ENCODE measurements at regions not wholly inside any gene's neighbourhood (a gene's known extent, or its start where the extent isn't known, plus 50 kb on each side); places are given as distances from the start of the nearest gene placed in this dataset.

GRCh38 chr11:129268371-129268770, 76.2 kb upstream of the ARHGAP32 start:
- H3K9me3 Mint-ChIP-seq = no peaks in the 10 kb centered on the region
- DNase-seq = no peak
- H3K36me3 Mint-ChIP-seq = no peaks in the 10 kb centered on the region
- H3K27ac Mint-ChIP-seq = no peak overlapping the region
- peaks cover 0 to 5% (median 4%) of the 10 kb centered on the region in 3 donors for H3K27me3 Mint-ChIP-seq (ENCODE audit: low read depth in 3 of 3)
- no peak overlapping the region for H3K4me3 Mint-ChIP-seq
- no peaks in the 10 kb centered on the region for H3K4me1 Mint-ChIP-seq

DNA sequence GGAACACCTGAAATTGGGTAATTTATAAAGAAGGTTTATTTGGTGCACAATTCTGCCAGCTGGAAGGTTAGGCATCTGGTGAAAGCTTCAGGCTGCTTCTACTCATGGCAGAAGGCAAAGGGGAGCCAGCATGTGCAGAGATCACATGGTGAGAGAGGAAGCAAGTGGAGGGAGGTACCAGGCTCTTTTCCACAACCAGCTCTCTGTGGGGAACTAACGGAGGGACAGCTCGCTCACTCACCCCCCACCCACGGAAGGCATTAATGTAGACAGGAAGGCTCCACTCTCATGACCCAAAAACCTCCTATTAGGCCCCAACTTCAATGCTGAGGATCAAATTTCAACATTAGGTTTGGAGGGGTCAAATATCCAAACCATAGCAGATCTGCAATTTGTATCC, 75.6 kb upstream of the ARHGAP32 start:
- no peak for DNase-seq
- Mint-ChIP-seq H3K36me3 (no peaks in the 10 kb centered on the region), H3K4me3 (no peak overlapping the region), H3K4me1 (no peaks in the 10 kb centered on the region), H3K27me3 (ENCODE audit: low read depth in 3 of 3) (peaks cover 0 to 7% (median 4%) of the 10 kb centered on the region in 3 donors), H3K27ac (no peak overlapping the region), H3K9me3 (no peaks in the 10 kb centered on the region)

- peaks cover 0 to 7% (median 4%) of the 10 kb centered on the region in 3 donors for H3K27me3 Mint-ChIP-seq (ENCODE audit: low read depth in 3 of 3)
- H3K9me3 Mint-ChIP-seq = no peaks in the 10 kb centered on the region
- no peak overlapping the region for H3K4me3 Mint-ChIP-seq
- no peak for DNase-seq
- no peaks in the 10 kb centered on the region for H3K36me3 Mint-ChIP-seq
- H3K27ac Mint-ChIP-seq = no peak overlapping the region
- no peaks in the 10 kb centered on the region for H3K4me1 Mint-ChIP-seq
Observed at GRCh38 chr11:129266536-129266935, 74.4 kb upstream of the ARHGAP32 start.

- no peak for DNase-seq
- no peaks in the 10 kb centered on the region for H3K4me1 Mint-ChIP-seq
- H3K27me3 Mint-ChIP-seq (ENCODE audit: low read depth in 3 of 3) = peaks cover 0 to 7% (median 4%) of the 10 kb centered on the region in 3 donors
- no peak overlapping the region for H3K27ac Mint-ChIP-seq
- no peak overlapping the region for H3K4me3 Mint-ChIP-seq
- no peaks in the 10 kb centered on the region for H3K9me3 Mint-ChIP-seq
- H3K36me3 Mint-ChIP-seq = no peaks in the 10 kb centered on the region
Observed at GRCh38 chr11:129265125-129265788, 73.1 kb upstream of the ARHGAP32 start.

- DNase-seq = no peak
Observed at GRCh38 chr11:129264114-129264513, 72.0 kb upstream of the ARHGAP32 start.

DNA sequence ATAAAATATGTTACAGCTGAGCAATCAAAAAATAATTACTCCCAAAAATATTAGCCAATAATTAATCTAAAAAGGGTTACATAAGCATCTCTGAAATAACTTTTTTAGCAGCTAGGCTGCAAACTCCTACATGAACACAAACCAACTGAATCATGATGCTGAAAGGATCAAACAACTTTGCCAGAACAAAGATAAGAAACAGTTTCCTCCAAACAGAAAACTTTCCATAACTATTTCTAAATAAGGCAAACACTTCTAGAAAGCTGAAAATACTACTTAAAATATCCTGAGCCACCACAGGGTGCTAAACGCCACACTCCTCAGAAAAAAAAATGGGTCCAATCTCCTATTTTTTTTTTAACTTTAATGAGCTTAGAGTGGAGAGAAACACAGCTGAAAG, 68.6 kb upstream of the ARHGAP32 start:
- peaks cover 0 to 4% (median 4%) of the 10 kb centered on the region in 3 donors for H3K27me3 Mint-ChIP-seq (ENCODE audit: low read depth in 3 of 3)
- H3K4me1 Mint-ChIP-seq = no peaks in the 10 kb centered on the region
- no peaks in the 10 kb centered on the region for H3K9me3 Mint-ChIP-seq
- no peaks in the 10 kb centered on the region for H3K36me3 Mint-ChIP-seq
- no peak for DNase-seq
- H3K4me3 Mint-ChIP-seq = no peak overlapping the region
- H3K27ac Mint-ChIP-seq = no peak overlapping the region

More at GRCh38 chr11:129264114-129264513, 72.0 kb upstream of the ARHGAP32 start:
- Mint-ChIP-seq H3K27me3 (ENCODE audit: low read depth in 3 of 3) (peaks cover 0 to 4% (median 4%) of the 10 kb centered on the region in 3 donors), H3K27ac (no peak overlapping the region), H3K36me3 (no peaks in the 10 kb centered on the region), H3K9me3 (no peaks in the 10 kb centered on the region), H3K4me3 (no peak overlapping the region), H3K4me1 (no peaks in the 10 kb centered on the region)

- H3K27ac Mint-ChIP-seq = no peak overlapping the region
- no peak for DNase-seq
Observed at GRCh38 chr11:129259931-129260348, 67.8 kb upstream of the ARHGAP32 start.

GRCh38 chr11:129258205-129258604, 66.1 kb upstream of the ARHGAP32 start:
- Mint-ChIP-seq H3K4me1 (no peaks in the 10 kb centered on the region), H3K27ac (no peak overlapping the region)

More at GRCh38 chr11:129259931-129260348, 67.8 kb upstream of the ARHGAP32 start:
- Mint-ChIP-seq H3K9me3 (no peaks in the 10 kb centered on the region), H3K4me3 (no peak overlapping the region), H3K36me3 (no peaks in the 10 kb centered on the region), H3K27me3 (ENCODE audit: low read depth in 3 of 3) (peaks cover 0 to 6% (median 2%) of the 10 kb centered on the region in 3 donors), H3K4me1 (no peaks in the 10 kb centered on the region)

DNA sequence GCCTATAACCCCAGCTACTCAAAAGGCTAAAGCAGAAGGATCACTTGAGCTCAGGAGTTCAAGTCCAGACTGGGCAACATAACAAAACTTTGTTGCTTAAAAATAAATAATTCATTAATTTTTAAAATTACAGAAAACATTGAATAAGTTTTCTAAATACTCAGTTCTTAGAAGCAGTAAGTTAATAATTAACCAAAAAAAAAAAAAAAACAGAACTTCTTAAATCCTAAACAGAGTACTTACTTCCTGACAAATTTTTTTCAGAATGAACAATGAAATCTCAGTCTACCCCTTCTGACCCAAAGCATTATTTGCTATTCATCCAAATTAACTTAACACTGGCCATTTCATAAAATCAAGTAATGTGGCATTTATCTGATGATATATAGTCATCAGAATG, 65.4 kb upstream of the ARHGAP32 start:
- H3K9me3 Mint-ChIP-seq = no peaks in the 10 kb centered on the region
- no peaks in the 10 kb centered on the region for H3K4me1 Mint-ChIP-seq
- H3K4me3 Mint-ChIP-seq = no peak overlapping the region
- peaks cover 0 to 2% (median 0%) of the 10 kb centered on the region in 3 donors for H3K27me3 Mint-ChIP-seq (ENCODE audit: low read depth in 3 of 3)
- no peak for DNase-seq
- H3K36me3 Mint-ChIP-seq = no peaks in the 10 kb centered on the region
- no peak overlapping the region for H3K27ac Mint-ChIP-seq

More at GRCh38 chr11:129258205-129258604, 66.1 kb upstream of the ARHGAP32 start:
- no peak overlapping the region for H3K4me3 Mint-ChIP-seq
- no peak for DNase-seq
- H3K27me3 Mint-ChIP-seq (ENCODE audit: low read depth in 3 of 3) = peaks cover 0 to 2% (median 0%) of the 10 kb centered on the region in 3 donors
- H3K36me3 Mint-ChIP-seq = no peaks in the 10 kb centered on the region
- H3K9me3 Mint-ChIP-seq = no peaks in the 10 kb centered on the region

GRCh38 chr11:129252621-129253020, 60.5 kb upstream of the ARHGAP32 start:
- H3K9me3 Mint-ChIP-seq = no peaks in the 10 kb centered on the region
- no peak for DNase-seq
- no peak overlapping the region for H3K27ac Mint-ChIP-seq
- peaks cover 0 to 2% (median 0%) of the 10 kb centered on the region in 3 donors for H3K27me3 Mint-ChIP-seq (ENCODE audit: low read depth in 3 of 3)
- H3K4me3 Mint-ChIP-seq = no peak overlapping the region
- H3K4me1 Mint-ChIP-seq = no peaks in the 10 kb centered on the region
- no peaks in the 10 kb centered on the region for H3K36me3 Mint-ChIP-seq

DNA sequence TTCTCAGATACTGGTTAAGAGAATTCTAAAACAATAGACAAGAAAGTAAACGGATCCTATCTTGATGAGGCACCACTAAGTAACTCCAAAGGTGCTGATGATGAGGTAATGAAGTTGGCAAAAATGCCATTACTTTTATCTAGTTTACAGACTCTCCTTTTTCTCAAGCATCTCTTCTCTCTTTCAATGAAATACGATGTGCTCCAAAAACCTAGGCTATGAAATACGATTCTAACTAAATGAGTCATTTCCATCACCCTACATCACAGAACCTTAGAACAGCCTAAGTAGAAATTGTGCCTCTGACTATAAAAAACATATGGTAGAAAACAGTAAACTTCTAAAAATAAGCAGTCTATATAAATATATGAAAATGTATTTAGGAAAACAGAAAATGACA, 58.9 kb upstream of the ARHGAP32 start:
- H3K4me1 Mint-ChIP-seq = peaks cover 0 to 8% of the 10 kb centered on the region in 2 donors
- H3K27ac Mint-ChIP-seq = no peak overlapping the region
- no peak for DNase-seq
- peaks cover 0 to 2% (median 0%) of the 10 kb centered on the region in 3 donors for H3K27me3 Mint-ChIP-seq (ENCODE audit: low read depth in 3 of 3)
- no peak overlapping the region for H3K4me3 Mint-ChIP-seq
- H3K36me3 Mint-ChIP-seq = no peaks in the 10 kb centered on the region
- H3K9me3 Mint-ChIP-seq = no peaks in the 10 kb centered on the region

DNA sequence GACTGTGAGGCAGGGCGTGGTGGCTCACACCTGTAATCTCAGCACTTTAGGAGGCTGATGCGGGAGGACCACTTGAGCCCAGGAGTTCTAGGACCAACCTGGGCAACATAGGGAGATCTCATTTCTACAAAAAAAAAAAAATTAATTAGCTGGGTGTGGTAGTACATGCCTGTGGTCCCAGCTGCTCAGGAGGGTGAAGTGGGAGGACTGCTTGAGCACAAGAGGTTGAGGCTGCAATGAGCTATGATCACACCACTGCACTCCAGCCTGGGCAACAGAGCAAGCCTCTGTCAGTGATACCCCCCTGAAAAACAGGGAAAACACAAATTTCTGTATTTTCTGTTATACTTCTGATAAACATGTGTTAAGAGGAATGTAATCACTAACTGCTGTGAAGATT, 57.8 kb upstream of the ARHGAP32 start:
- Mint-ChIP-seq H3K27me3 (ENCODE audit: low read depth in 3 of 3) (no peaks in the 10 kb centered on the region), H3K4me3 (no peak overlapping the region), H3K27ac (no peak overlapping the region), H3K4me1 (peaks cover 0 to 8% of the 10 kb centered on the region in 2 donors), H3K9me3 (no peaks in the 10 kb centered on the region), H3K36me3 (no peaks in the 10 kb centered on the region)
- DNase-seq = no peak

DNA sequence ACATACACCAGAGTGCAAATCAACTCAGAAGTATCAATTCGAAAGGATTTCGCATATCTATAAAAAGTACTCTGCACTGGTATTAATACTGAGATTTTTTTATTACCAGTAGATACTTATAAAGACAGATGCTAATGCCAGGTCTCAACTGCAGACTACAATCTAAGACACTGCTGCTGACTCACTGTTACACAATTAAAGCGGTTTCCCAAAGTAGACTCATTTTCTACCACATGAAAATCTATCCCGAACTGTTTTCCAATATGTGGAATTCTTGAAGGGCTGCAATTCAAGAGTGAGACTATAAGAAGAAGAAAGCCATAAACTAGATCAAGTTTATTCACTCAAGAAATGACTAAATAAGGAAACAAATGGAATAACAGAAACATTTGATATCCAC, 57.2 kb upstream of the ARHGAP32 start:
- no peak overlapping the region for H3K4me3 Mint-ChIP-seq

GRCh38 chr11:129248618-129249017, 56.5 kb upstream of the ARHGAP32 start:
- Mint-ChIP-seq H3K4me3 (no peak overlapping the region), H3K36me3 (no peaks in the 10 kb centered on the region), H3K27me3 (ENCODE audit: low read depth in 3 of 3) (peaks cover 0 to 1% (median under 1%) of the 10 kb centered on the region in 3 donors), H3K9me3 (no peaks in the 10 kb centered on the region), H3K27ac (no peak overlapping the region), H3K4me1 (peaks cover 0 to 8% of the 10 kb centered on the region in 2 donors)
- no peak for DNase-seq

More for the DNA sequence above, 57.2 kb upstream of the ARHGAP32 start:
- no peak for DNase-seq
- H3K27ac Mint-ChIP-seq = no peak overlapping the region
- no peaks in the 10 kb centered on the region for H3K9me3 Mint-ChIP-seq
- H3K27me3 Mint-ChIP-seq (ENCODE audit: low read depth in 3 of 3) = no peaks in the 10 kb centered on the region
- peaks cover 0 to 8% of the 10 kb centered on the region in 2 donors for H3K4me1 Mint-ChIP-seq
- H3K36me3 Mint-ChIP-seq = no peaks in the 10 kb centered on the region

- H3K27ac Mint-ChIP-seq = no peak overlapping the region
Observed at GRCh38 chr11:129247135-129247534, 55.0 kb upstream of the ARHGAP32 start.

More at GRCh38 chr11:129247135-129247534, 55.0 kb upstream of the ARHGAP32 start:
- DNase-seq = no peak
- Mint-ChIP-seq H3K36me3 (peaks cover 0 to 4% (median 0%) of the 10 kb centered on the region in 3 donors), H3K4me1 (peaks cover 0 to 8% of the 10 kb centered on the region in 2 donors), H3K4me3 (no peak overlapping the region), H3K27me3 (ENCODE audit: low read depth in 3 of 3) (peaks cover 0 to 3% (median 1%) of the 10 kb centered on the region in 3 donors), H3K9me3 (no peaks in the 10 kb centered on the region)
